Cardiac muscle cell (in vitro differentiated cells and primary cell): ENCODE measurements at regions not wholly inside any gene's neighbourhood (a gene's known extent, or its start where the extent isn't known, plus 50 kb on each side); places are given as distances from the start of the nearest gene placed in this dataset.

Source experiments
- DNase-seq, 2 donors: peaks; one replicate each; pipeline versions ENCODE4 v3.0.0 to v3.0.0-alpha.2; 2010 to 2017; ENCODE audit warnings: low read depth in 1 of 2, low spot score in 1 of 2
- H3K27ac ChIP-seq: fragments of 200-600 bp; sonication (generic); 2 replicates; pipeline ENCODE4 v1.5.1; 2016
- H3K27me3 ChIP-seq: fragments of 200-600 bp; sonication (generic); 2 replicates; pipeline ENCODE4 v1.6.0; 2016; ENCODE audit warnings: control low read depth
- H3K36me3 ChIP-seq: fragments of 200-600 bp; sonication (generic); 2 replicates; pipeline ENCODE4 v1.5.1; 2016; ENCODE audit warnings: control low read depth
- H3K4me1 ChIP-seq: fragments of 200-600 bp; sonication (generic); 2 replicates; pipeline ENCODE4 v1.8.1; 2017; ENCODE audit warnings: low read depth, mild to moderate bottlenecking, mixed run types
- H3K4me3 ChIP-seq: fragments of 200-600 bp; sonication (generic); 2 replicates; pipeline ENCODE4 v1.5.1; 2016; ENCODE audit warnings: mild to moderate bottlenecking
- H3K9me3 ChIP-seq: fragments of 200-600 bp; sonication (generic); 2 replicates; pipeline ENCODE4 v1.5.1; 2017; ENCODE audit warnings: low read depth, mild to moderate bottlenecking, control low read depth
- TF ChIP-seq, protein P1 (sequence below): IDR thresholded peaks from 2 replicates; pipeline ENCODE4 v1.5.1; 2012; ENCODE audit warnings: low read depth, mild to moderate bottlenecking, low read length

DNA sequence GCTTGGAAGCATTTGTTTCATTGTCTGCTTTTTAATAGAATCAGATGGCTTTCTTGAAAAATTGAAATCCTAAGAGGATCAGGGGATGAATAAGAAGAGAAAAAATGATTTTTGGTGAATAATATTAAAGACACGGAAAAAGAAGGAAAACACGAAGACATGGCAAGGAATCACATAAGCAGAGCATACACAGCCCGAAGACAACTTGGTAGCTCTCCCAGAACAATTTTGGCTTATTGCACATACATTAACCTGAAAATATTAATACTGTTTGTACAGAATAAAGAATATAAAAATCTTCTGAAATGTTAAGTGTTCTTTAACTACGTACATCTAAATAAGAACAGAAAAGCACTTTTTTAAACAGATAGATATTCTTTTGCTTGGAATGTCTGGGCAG lies 150.0 kb downstream of the SHOX2 start:
- no peaks in the 10 kb centered on the region for H3K4me1 ChIP-seq
- no peak overlapping the region for H3K27ac ChIP-seq
- no peak for DNase-seq
- TF ChIP-seq, protein P1, sequence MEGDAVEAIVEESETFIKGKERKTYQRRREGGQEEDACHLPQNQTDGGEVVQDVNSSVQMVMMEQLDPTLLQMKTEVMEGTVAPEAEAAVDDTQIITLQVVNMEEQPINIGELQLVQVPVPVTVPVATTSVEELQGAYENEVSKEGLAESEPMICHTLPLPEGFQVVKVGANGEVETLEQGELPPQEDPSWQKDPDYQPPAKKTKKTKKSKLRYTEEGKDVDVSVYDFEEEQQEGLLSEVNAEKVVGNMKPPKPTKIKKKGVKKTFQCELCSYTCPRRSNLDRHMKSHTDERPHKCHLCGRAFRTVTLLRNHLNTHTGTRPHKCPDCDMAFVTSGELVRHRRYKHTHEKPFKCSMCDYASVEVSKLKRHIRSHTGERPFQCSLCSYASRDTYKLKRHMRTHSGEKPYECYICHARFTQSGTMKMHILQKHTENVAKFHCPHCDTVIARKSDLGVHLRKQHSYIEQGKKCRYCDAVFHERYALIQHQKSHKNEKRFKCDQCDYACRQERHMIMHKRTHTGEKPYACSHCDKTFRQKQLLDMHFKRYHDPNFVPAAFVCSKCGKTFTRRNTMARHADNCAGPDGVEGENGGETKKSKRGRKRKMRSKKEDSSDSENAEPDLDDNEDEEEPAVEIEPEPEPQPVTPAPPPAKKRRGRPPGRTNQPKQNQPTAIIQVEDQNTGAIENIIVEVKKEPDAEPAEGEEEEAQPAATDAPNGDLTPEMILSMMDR = no peak
- H3K36me3 ChIP-seq = no peaks in the 10 kb centered on the region
- no peaks in the 10 kb centered on the region for H3K27me3 ChIP-seq
- no peak overlapping the region for H3K4me3 ChIP-seq
- H3K9me3 ChIP-seq = no peaks in the 10 kb centered on the region

DNA sequence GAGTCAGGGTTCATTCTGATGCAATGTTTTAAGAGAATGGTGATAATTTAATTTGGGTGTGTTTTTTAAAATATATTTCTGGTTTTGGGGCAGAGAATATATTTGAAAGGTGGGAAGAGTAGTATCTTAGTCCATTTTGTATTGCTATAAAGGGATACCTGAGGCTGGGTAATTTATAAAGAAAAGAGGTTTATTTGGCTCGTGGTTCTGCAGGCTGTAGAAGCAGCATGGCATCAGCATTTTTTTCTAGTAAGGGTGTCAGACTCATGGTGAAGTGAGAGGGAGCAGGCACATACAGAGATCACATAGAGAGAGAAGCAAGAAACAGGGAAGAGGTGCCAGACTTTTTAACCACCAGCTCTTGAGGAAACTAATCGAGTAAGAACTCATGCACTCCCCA lies 152.7 kb downstream of the SHOX2 start:
- DNase-seq = no peak

DNA sequence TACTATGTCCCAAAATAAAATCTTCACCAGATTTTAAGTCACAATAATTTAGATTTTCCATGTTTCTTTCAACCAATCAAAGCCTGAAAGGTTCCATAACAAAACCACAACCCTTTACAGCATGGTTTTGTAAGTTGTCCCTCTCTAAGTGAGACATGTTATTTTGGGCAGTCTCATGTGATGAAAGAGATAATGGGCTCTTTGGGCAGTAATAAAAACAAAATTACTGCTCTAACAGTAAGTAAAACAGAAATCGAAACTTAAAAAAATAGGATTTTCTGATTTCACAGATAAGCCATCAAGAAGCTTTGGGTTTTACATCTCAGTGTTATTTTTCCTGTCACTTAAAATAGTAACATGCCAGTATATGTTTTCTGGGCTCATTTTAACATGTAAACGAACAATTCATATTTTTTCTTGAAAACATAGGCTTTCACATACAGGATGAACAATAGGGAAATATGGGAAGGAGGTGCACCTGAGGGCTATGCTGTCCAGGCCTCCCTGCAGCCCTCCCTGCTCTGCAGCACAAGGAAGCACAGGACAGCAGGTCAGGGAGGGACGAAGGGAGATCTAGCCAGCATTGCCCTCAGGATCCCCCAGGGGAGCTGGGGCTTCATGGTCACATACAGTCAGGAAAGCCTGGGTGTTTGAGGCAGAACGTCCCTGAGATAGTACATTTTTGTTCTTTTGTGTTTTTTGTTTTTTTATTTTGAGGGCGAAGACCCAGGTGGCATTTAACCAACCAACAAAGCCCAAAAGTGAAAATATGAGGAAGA lies 157.4 kb downstream of the SHOX2 start:
- Histone ChIP-seq H3K4me1 (no peaks in the 10 kb centered on the region), H3K36me3 (no peaks in the 10 kb centered on the region), H3K9me3 (no peaks in the 10 kb centered on the region), H3K27me3 (no peaks in the 10 kb centered on the region), H3K27ac (no peak overlapping the region), H3K4me3 (no peak overlapping the region)
- TF ChIP-seq, protein P1 = no peak
- DNase-seq = no peak

More for the DNA sequence above, 152.7 kb downstream of the SHOX2 start:
- no peak overlapping the region for H3K27ac ChIP-seq
- no peaks in the 10 kb centered on the region for H3K9me3 ChIP-seq
- no peak overlapping the region for H3K4me3 ChIP-seq
- H3K36me3 ChIP-seq = no peaks in the 10 kb centered on the region
- TF ChIP-seq, protein P1 = no peak
- H3K27me3 ChIP-seq = no peaks in the 10 kb centered on the region
- no peaks in the 10 kb centered on the region for H3K4me1 ChIP-seq

DNA sequence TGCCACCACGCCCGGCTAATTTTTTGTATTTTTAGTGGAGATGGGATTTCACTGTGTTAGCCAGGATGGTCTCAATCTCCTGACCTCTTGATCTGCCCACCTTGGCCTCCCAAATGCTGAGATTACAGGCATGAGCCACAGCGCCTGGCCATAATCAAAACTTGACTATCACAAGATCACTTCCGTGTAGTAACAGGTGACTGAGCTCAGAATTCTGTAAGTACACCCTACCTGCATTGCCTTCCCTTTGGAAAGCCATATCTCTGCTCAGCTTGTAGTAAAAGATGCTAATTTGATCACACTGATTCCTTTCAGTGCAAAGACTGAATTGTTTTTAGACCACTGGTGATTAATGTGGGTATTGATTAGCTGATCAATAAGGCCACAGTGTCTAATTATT lies 167.1 kb downstream of the SHOX2 start:
- TF ChIP-seq, protein P1 = no peak
- Histone ChIP-seq H3K27me3 (no peaks in the 10 kb centered on the region), H3K4me1 (no peaks in the 10 kb centered on the region), H3K27ac (no peak overlapping the region), H3K4me3 (no peak overlapping the region), H3K36me3 (no peaks in the 10 kb centered on the region), H3K9me3 (no peaks in the 10 kb centered on the region)
- DNase-seq = no peak

DNA sequence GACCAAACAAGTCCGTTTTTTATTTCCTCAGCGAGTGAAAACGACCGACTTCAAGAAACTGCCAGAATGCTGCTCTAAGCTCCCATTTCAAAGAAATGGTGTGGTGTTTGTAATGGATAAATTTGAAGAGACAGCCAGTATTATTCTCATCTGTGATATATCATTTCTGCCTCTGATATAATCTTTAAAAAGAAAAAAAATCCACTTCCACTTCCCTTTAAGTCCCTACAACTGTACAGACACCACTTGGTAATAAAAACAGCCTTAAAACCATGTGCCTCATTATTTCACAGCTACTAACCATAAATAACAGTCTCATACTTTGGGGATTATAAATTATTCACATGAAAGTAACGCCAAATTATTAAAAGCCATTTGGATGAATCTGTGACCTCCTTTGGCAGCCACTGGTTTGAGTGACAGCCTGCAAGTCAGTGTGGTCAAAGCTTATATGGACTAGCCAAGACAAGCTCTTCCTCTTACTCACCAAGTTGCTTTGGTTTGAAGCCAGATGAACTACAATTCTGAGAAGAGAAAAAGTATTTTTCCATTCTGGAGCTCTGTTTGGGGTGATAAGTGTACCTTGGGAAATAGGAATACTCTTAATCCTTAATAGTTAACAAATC lies 168.0 kb downstream of the SHOX2 start:
- Histone ChIP-seq H3K27me3 (no peaks in the 10 kb centered on the region), H3K4me3 (no peak overlapping the region), H3K9me3 (no peaks in the 10 kb centered on the region), H3K36me3 (no peaks in the 10 kb centered on the region), H3K4me1 (no peaks in the 10 kb centered on the region), H3K27ac (no peak overlapping the region)
- TF ChIP-seq, protein P1 = no peak
- peak in 1 of 2 donors; percentile 38 for DNase-seq
